ENCODE measurements at regions not wholly inside any gene's neighbourhood (a gene's known extent, or its start where the extent isn't known, plus 50 kb on each side); places are given as distances from the start of the nearest gene placed in this dataset.
A peak's percentile ranks its signal among the peaks of the same experiment; 100 is the strongest.
"Not testable (repeated sequence)": the region's sequence is repeated elsewhere in the genome, so short reads cannot be mapped to it uniquely, and the experiment has no call there.

DNA sequence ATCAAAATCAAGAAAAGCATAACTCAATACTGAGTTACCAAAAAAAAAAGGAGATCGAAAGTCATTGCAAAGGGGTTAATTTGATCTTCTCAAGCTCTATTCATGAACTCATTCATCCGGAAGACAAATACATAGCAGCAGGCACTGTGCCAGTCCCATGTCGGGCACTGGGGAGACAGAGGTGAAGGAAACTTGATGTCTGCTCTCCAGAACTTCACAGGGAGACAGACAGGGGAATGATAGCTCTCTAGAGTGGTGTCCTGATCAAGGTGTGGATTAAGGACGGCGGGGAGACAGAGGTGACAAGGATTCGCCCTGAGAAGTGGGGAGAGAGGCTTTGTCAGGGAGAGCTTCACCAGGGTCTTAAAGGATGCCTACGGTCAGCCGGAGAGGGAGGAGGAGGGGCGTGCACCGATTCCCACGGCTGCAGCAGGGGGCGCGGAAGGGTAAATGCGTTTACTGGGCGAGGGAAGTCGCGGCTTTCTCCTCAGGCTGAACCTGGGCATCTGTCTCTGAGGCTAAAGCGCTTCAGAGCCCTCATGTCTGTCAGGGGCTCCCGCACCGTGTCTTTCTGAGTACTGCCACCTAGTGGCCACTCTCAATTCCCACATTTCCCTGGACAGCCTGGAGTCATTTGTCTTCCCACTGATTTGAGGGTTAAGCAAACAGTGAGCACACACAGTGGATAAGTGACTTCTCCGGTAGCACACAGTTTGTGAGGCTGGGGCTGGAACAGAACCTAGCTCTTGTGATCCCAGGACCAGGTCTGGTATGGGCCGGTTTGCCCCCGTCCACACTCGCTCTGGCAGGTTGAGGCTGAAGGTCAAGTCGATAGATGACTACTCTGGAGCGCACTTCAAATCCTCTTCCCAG lies 152.8 kb downstream of the TENT5C start:
- TF ChIP-seq, protein P1, sequence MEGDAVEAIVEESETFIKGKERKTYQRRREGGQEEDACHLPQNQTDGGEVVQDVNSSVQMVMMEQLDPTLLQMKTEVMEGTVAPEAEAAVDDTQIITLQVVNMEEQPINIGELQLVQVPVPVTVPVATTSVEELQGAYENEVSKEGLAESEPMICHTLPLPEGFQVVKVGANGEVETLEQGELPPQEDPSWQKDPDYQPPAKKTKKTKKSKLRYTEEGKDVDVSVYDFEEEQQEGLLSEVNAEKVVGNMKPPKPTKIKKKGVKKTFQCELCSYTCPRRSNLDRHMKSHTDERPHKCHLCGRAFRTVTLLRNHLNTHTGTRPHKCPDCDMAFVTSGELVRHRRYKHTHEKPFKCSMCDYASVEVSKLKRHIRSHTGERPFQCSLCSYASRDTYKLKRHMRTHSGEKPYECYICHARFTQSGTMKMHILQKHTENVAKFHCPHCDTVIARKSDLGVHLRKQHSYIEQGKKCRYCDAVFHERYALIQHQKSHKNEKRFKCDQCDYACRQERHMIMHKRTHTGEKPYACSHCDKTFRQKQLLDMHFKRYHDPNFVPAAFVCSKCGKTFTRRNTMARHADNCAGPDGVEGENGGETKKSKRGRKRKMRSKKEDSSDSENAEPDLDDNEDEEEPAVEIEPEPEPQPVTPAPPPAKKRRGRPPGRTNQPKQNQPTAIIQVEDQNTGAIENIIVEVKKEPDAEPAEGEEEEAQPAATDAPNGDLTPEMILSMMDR (conservative IDR thresholded peaks at IDR 0.05) = peak; percentile 92
- no peak for TF ChIP-seq ZFX (IDR thresholded peaks at IDR 0.05)
- H3K27ac ChIP-seq = no peak overlapping the region

DNA sequence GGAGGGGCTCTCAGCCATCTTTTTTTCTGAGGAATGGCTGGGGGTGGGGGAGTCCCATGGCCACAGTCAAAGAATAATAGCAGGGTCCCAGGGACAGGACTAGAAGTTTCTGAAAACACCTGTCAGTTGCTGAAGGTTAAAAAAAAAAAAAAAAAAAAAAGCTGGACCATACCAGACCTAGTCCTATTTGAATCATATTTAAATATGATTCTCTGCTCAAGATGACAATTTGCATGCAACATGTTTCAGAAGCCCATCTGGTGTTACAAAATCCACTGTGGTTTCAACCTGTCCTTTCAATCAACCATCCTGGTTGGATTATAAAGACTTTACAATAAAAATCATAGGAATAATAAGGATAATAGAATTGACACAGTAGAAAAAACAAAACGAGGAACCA lies 153.7 kb downstream of the TENT5C start:
- TF ChIP-seq ZFX (IDR thresholded peaks at IDR 0.05) = no peak
- TF ChIP-seq, protein P1 (conservative IDR thresholded peaks at IDR 0.05) = no peak
- no peak overlapping the region for H3K27ac ChIP-seq

DNA sequence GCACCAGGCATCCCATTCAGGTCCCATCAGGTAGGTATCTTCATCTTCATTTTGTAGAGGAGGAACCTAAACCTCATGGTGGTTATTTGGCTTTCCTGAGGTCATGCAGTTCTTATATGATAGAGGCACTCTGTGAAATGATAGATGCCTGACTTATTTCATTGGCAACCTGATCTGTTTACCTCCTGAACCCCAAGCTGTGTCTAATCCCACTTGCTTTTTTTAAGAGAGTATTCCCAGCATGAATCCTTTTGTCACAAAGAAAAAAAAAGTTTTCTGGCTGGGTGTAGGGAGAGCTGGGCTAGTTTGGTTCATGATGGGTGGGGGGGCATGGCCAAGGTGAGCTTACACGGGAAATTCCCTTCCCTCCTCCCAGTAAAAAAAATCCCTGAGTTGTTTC lies 154.2 kb downstream of the TENT5C start:
- no peak for TF ChIP-seq ZFX (IDR thresholded peaks at IDR 0.05)
- TF ChIP-seq, protein P1 (conservative IDR thresholded peaks at IDR 0.05) = no peak
- no peak overlapping the region for H3K27ac ChIP-seq

DNA sequence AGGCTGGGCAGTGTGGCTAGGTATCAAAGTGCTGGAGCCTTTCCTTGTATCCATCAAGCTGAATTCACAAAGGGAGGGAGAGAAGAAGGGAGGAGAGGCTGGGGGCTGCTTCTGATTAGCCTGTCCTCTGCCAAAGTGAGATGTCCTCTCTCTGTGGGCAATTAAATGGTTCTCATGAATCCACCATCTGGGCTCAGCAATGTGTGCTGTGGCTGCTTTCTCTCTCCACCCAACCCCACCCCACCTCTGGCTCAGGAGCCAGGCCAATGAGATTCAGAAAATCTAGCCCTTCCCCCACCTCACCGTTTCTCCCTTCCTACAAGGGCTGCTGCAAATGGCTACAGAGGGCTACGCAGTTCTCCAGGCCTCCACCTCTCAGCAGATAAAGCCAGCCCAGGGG lies 154.6 kb downstream of the TENT5C start:
- TF ChIP-seq, protein P1 (conservative IDR thresholded peaks at IDR 0.05) = no peak
- no peak for TF ChIP-seq ZFX (IDR thresholded peaks at IDR 0.05)

DNA sequence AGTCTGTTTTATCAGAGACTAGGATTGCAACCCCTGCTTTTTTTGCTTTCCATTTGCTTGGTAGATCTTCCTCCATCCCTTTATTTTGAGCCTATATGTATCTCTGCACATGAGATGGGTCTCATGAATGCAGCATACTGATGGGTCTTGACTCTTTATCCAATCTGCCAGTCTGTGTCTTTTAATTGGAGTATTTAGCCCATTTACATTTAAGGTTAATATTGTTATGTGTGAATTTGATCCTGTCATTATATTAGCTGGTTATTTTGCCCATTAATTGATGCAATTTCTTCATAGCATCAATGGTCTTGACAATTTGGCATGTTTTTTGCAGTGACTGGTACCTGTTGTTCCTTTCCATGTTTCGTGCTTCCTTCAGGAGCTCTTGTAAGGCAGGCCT lies 161.7 kb downstream of the GDAP2 start:
- not testable (repeated sequence) for H3K27ac ChIP-seq

More for the DNA sequence above, 154.6 kb downstream of the TENT5C start:
- H3K27ac ChIP-seq = no peak overlapping the region

DNA sequence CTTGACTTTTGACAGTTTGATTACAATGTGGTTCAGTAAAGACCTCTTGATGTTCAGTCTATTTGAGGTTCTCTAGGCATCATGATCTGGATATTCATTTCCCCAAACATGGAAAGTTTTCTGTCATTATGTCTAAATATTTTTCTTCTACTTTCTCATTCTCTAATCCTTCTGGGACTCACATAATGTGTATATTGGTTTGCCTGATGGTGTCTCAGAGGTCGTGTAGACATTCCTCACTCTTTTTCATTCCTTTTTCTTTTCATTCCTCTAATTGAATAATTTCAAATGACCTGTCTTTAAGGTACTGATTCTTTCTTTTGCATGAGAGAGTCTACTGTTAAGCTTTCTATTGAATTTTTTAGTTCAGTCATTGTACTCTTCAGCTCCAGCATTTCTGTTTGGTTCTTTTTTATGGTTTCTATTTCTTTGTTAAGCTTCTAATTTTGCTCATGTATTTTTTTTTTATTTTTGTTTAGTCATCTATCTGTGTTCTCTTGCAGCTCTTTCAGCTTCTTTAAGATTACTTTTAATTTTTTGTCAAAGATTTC lies 158.4 kb downstream of the GDAP2 start:
- TF ChIP-seq, protein P1 (conservative IDR thresholded peaks at IDR 0.05) = no peak
- no peak for TF ChIP-seq ZFX (IDR thresholded peaks at IDR 0.05)
- no peak overlapping the region for H3K27ac ChIP-seq

DNA sequence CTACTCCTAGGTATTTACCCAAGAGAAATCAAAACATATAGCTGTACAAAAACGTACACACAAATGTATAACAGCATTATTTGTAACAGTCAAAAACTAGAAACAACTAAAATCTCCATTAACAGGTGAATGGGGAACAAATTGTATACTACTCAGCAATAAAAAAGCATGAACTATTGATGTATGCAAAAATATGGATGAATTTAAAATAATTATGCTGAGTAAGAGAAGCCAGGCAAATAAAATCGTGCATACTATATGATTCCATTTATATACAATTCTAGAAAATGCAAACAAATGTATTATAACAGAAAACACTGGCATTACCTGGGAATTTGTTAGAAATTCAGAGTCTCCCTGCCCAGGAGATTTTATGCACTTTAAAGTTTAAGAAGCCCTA lies 150.1 kb downstream of the GDAP2 start:
- TF ChIP-seq, protein P1 (conservative IDR thresholded peaks at IDR 0.05) = no peak
- TF ChIP-seq ZFX (IDR thresholded peaks at IDR 0.05) = no peak
- H3K27ac ChIP-seq = no peak overlapping the region
